ENCODE measurements at regions not wholly inside any gene's neighbourhood (a gene's known extent, or its start where the extent isn't known, plus 50 kb on each side); places are given as distances from the start of the nearest gene placed in this dataset.

- Histone ChIP-seq H3K36me3 (ENCODE audit: insufficient read depth, low read length) (no peaks in the 10 kb centered on the region), H3K27me3 (ENCODE audit: insufficient read depth, low read length, poor library complexity) (no peaks in the 10 kb centered on the region), H4K20me1 (ENCODE audit: insufficient read depth, low read length) (no peaks in the 10 kb centered on the region), H3K9me3 (ENCODE audit: insufficient read depth, low read length, severe bottlenecking) (no peaks in the 10 kb centered on the region), H3K27ac (ENCODE audit: low read length) (no peak overlapping the region), H3K79me2 (ENCODE audit: insufficient read depth, low read length) (no peaks in the 10 kb centered on the region), H3K9ac (ENCODE audit: low read depth, low read length) (no peak overlapping the region), H3K4me3 (ENCODE audit: low read depth in 1 of 2, low read length in 2 of 2) (no peak overlapping the region), H3K4me2 (ENCODE audit: insufficient read depth, low read length) (no peak overlapping the region), H2AFZ (ENCODE audit: low read depth, low read length) (no peak overlapping the region), H3K4me1 (ENCODE audit: insufficient read depth, low read length) (no peaks in the 10 kb centered on the region)
- ATAC-seq (ENCODE audit: insufficient read depth, low read depth) = no peak
- no peak for DNase-seq
- TF ChIP-seq CTCF (IDR thresholded peaks at IDR 0.05; ENCODE audit: borderline replicate concordance, extremely low read depth, low read length, poor library complexity, severe bottlenecking) (no peak), EZH2 (IDR thresholded peaks at IDR 0.05; ENCODE audit: borderline replicate concordance, low read depth, low read length, severe bottlenecking) (no peak)
Measured at GRCh38 chr20:17108896-17109295, 117.9 kb upstream of the PCSK2 start.

GRCh38 chr20:17109307-17109706, 117.5 kb upstream of the PCSK2 start:
- Histone ChIP-seq H3K79me2 (ENCODE audit: insufficient read depth, low read length) (no peaks in the 10 kb centered on the region), H3K4me3 (ENCODE audit: low read depth in 1 of 2, low read length in 2 of 2) (no peak overlapping the region), H3K27ac (ENCODE audit: low read length) (no peak overlapping the region), H3K27me3 (ENCODE audit: insufficient read depth, low read length, poor library complexity) (no peaks in the 10 kb centered on the region), H3K4me2 (ENCODE audit: insufficient read depth, low read length) (no peak overlapping the region), H2AFZ (ENCODE audit: low read depth, low read length) (no peak overlapping the region), H3K9ac (ENCODE audit: low read depth, low read length) (no peak overlapping the region), H3K36me3 (ENCODE audit: insufficient read depth, low read length) (no peaks in the 10 kb centered on the region), H4K20me1 (ENCODE audit: insufficient read depth, low read length) (no peaks in the 10 kb centered on the region), H3K9me3 (ENCODE audit: insufficient read depth, low read length, severe bottlenecking) (no peaks in the 10 kb centered on the region), H3K4me1 (ENCODE audit: insufficient read depth, low read length) (no peaks in the 10 kb centered on the region)
- ATAC-seq (ENCODE audit: insufficient read depth, low read depth) (no peak), DNase-seq (no peak)
- no peak for TF ChIP-seq EZH2 (IDR thresholded peaks at IDR 0.05; ENCODE audit: borderline replicate concordance, low read depth, low read length, severe bottlenecking)
- no peak for TF ChIP-seq CTCF (IDR thresholded peaks at IDR 0.05; ENCODE audit: borderline replicate concordance, extremely low read depth, low read length, poor library complexity, severe bottlenecking)

- TF ChIP-seq CTCF (IDR thresholded peaks at IDR 0.05; ENCODE audit: borderline replicate concordance, extremely low read depth, low read length, poor library complexity, severe bottlenecking) (no peak), EZH2 (IDR thresholded peaks at IDR 0.05; ENCODE audit: borderline replicate concordance, low read depth, low read length, severe bottlenecking) (no peak)
- no peaks in the 10 kb centered on the region for H3K27me3 ChIP-seq (ENCODE audit: insufficient read depth, low read length, poor library complexity)
- H3K4me3 ChIP-seq (ENCODE audit: low read depth in 1 of 2, low read length in 2 of 2) = no peak overlapping the region
- no peaks in the 10 kb centered on the region for H3K4me1 ChIP-seq (ENCODE audit: insufficient read depth, low read length)
- H3K9me3 ChIP-seq (ENCODE audit: insufficient read depth, low read length, severe bottlenecking) = no peaks in the 10 kb centered on the region
- DNase-seq (no peak), ATAC-seq (ENCODE audit: insufficient read depth, low read depth) (no peak)
- H3K4me2 ChIP-seq (ENCODE audit: insufficient read depth, low read length) = no peak overlapping the region
- no peaks in the 10 kb centered on the region for H4K20me1 ChIP-seq (ENCODE audit: insufficient read depth, low read length)
- no peaks in the 10 kb centered on the region for H3K36me3 ChIP-seq (ENCODE audit: insufficient read depth, low read length)
- no peaks in the 10 kb centered on the region for H3K79me2 ChIP-seq (ENCODE audit: insufficient read depth, low read length)
- H2AFZ ChIP-seq (ENCODE audit: low read depth, low read length) = no peak overlapping the region
- H3K27ac ChIP-seq (ENCODE audit: low read length) = no peak overlapping the region
- no peak overlapping the region for H3K9ac ChIP-seq (ENCODE audit: low read depth, low read length)
Measured at GRCh38 chr20:17128206-17128605, 98.6 kb upstream of the PCSK2 start.

- TF ChIP-seq EZH2 (IDR thresholded peaks at IDR 0.05; ENCODE audit: borderline replicate concordance, low read depth, low read length, severe bottlenecking) (no peak), CTCF (IDR thresholded peaks at IDR 0.05; ENCODE audit: borderline replicate concordance, extremely low read depth, low read length, poor library complexity, severe bottlenecking) (no peak)
Measured at GRCh38 chr20:17129089-17129488, 97.8 kb upstream of the PCSK2 start.

More at GRCh38 chr20:17129089-17129488, 97.8 kb upstream of the PCSK2 start:
- Histone ChIP-seq H3K27me3 (ENCODE audit: insufficient read depth, low read length, poor library complexity) (no peaks in the 10 kb centered on the region), H3K36me3 (ENCODE audit: insufficient read depth, low read length) (no peaks in the 10 kb centered on the region), H3K79me2 (ENCODE audit: insufficient read depth, low read length) (no peaks in the 10 kb centered on the region), H4K20me1 (ENCODE audit: insufficient read depth, low read length) (no peaks in the 10 kb centered on the region), H2AFZ (ENCODE audit: low read depth, low read length) (no peak overlapping the region), H3K9me3 (ENCODE audit: insufficient read depth, low read length, severe bottlenecking) (no peaks in the 10 kb centered on the region), H3K4me3 (ENCODE audit: low read depth in 1 of 2, low read length in 2 of 2) (no peak overlapping the region), H3K27ac (ENCODE audit: low read length) (no peak overlapping the region), H3K4me1 (ENCODE audit: insufficient read depth, low read length) (no peaks in the 10 kb centered on the region), H3K4me2 (ENCODE audit: insufficient read depth, low read length) (no peak overlapping the region), H3K9ac (ENCODE audit: low read depth, low read length) (no peak overlapping the region)
- no peak for DNase-seq
- no peak for ATAC-seq (ENCODE audit: insufficient read depth, low read depth)

Data from DND-41 (cell line).